ENCODE measurements at regions not wholly inside any gene's neighbourhood (a gene's known extent, or its start where the extent isn't known, plus 50 kb on each side); places are given as distances from the start of the nearest gene placed in this dataset.

- TF ChIP-seq, protein P1, sequence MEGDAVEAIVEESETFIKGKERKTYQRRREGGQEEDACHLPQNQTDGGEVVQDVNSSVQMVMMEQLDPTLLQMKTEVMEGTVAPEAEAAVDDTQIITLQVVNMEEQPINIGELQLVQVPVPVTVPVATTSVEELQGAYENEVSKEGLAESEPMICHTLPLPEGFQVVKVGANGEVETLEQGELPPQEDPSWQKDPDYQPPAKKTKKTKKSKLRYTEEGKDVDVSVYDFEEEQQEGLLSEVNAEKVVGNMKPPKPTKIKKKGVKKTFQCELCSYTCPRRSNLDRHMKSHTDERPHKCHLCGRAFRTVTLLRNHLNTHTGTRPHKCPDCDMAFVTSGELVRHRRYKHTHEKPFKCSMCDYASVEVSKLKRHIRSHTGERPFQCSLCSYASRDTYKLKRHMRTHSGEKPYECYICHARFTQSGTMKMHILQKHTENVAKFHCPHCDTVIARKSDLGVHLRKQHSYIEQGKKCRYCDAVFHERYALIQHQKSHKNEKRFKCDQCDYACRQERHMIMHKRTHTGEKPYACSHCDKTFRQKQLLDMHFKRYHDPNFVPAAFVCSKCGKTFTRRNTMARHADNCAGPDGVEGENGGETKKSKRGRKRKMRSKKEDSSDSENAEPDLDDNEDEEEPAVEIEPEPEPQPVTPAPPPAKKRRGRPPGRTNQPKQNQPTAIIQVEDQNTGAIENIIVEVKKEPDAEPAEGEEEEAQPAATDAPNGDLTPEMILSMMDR (IDR thresholded peaks at IDR 0.05; ENCODE audit: borderline replicate concordance, extremely low read depth, low read length, poor library complexity, severe bottlenecking) = no peak
- TF ChIP-seq EZH2 (IDR thresholded peaks at IDR 0.05; ENCODE audit: borderline replicate concordance, low read depth, low read length, severe bottlenecking) = no peak
Observed at GRCh38 chr7:33804140-33804660, 101.1 kb upstream of the BMPER start.
